HG02884 (cell line): ENCODE measurements at regions not wholly inside any gene's neighbourhood (a gene's known extent, or its start where the extent isn't known, plus 50 kb on each side); places are given as distances from the start of the nearest gene placed in this dataset.
"Not testable (repeated sequence)": the region's sequence is repeated elsewhere in the genome, so short reads cannot be mapped to it uniquely, and the experiment has no call there.

ENCODE experiments used
- ATAC-seq: cut with Tn5 transposase; IDR thresholded peaks from one replicate; pipeline ENCODE4 v1.9.1; 2021; ENCODE audit warnings: mild to moderate bottlenecking, moderate library complexity; ENCODE audit not compliant: unreplicated experiment

- ATAC-seq: not testable (repeated sequence)
These were observed 63.3 kb upstream of the FRG2B start for GRCh38 chr10:133689897-133690296.

DNA sequence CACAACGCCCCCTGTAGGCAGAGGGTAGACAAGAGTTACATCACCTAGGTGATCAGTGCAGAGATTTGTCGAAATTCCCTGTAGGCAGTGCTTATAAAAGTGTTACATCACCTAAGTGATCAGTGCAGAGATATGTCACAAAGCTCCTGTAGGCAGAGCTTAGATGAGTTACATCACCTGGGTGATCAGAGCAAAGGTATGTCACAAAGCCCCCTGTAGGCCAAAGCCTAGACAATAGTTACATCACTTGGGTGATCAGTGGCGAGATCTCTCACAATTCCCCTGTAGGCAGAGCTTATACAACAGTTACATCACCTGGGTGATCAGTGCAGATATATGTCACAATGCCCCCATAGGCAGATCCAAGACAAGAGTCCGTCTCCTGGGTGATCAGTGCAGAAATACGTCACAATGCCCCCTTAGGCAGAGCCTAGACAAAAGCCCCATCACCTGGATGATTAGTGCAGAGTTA is 61.9 kb upstream of the FRG2B start:
- ATAC-seq: peak; percentile 22

GRCh38 chr10:133687689-133688440 is 61.3 kb upstream of the FRG2B start:
- ATAC-seq: peak; percentile 43

- ATAC-seq: not testable (repeated sequence)
These were observed 60.4 kb upstream of the FRG2B start for GRCh38 chr10:133686992-133687391.
